Adipocyte (in vitro differentiated cells): ENCODE measurements at regions not wholly inside any gene's neighbourhood (a gene's known extent, or its start where the extent isn't known, plus 50 kb on each side); places are given as distances from the start of the nearest gene placed in this dataset.

Experiments used
- DNase-seq: peaks from one replicate; pipeline ENCODE4 v3.0.0-alpha.2; 2015; ENCODE audit warnings: low read depth
- H3K27me3 ChIP-seq: replicated peaks from 2 replicates; pipeline ENCODE4 v1.7.0; 2013; ENCODE audit warnings: mild to moderate bottlenecking, low read length, moderate library complexity; ENCODE audit not compliant: control insufficient read depth, insufficient read depth
- H3K36me3 ChIP-seq: 2 replicates; pipeline ENCODE4 v1.7.0; 2013; ENCODE audit warnings: low read length, mild to moderate bottlenecking, moderate library complexity; ENCODE audit not compliant: control insufficient read depth, insufficient read depth, severe bottlenecking
- H3K4me1 ChIP-seq: 2 replicates; pipeline ENCODE4 v1.7.0; 2013; ENCODE audit warnings: mild to moderate bottlenecking, low read length, moderate library complexity; ENCODE audit not compliant: control insufficient read depth, insufficient read depth
- H3K4me3 ChIP-seq: 2 replicates; pipeline ENCODE4 v1.7.0; 2013; ENCODE audit warnings: mild to moderate bottlenecking, low read length, moderate library complexity
- H3K9ac ChIP-seq: 2 replicates; pipeline ENCODE4 v1.7.0; 2013; ENCODE audit warnings: mild to moderate bottlenecking, low read length, moderate library complexity
- H3K9me3 ChIP-seq: 2 replicates; pipeline ENCODE4 v1.7.0; 2013; ENCODE audit warnings: mild to moderate bottlenecking, low read length, moderate library complexity; ENCODE audit not compliant: control insufficient read depth

DNA sequence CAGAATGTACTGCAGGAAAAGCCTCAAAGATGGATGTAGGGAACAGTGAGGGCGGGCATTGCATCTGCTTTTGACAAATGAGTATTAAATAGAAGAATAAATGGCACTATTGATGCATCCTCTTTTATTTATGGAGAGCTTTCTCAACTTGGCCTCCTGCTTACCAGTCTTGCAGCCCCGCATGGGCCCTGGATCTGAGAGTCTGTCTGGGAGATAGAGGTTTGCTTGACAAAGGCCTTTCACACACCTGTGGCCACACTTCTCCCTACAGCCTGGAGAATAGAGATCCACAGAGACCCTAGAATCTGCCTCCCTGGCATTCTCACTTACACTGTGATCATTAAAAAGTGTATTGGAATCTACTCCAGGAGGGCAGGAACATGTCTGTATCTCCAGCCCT, 203.8 kb upstream of the CDH4 start:
- DNase-seq, result no peak
- no peak overlapping the region for H3K4me3 ChIP-seq
- peaks cover 4% of the 10 kb centered on the region for H3K9me3 ChIP-seq
- no peaks in the 10 kb centered on the region for H3K4me1 ChIP-seq
- H3K36me3 ChIP-seq, result no peaks in the 10 kb centered on the region
- no peaks in the 10 kb centered on the region for H3K27me3 ChIP-seq
- no peak overlapping the region for H3K9ac ChIP-seq

DNA sequence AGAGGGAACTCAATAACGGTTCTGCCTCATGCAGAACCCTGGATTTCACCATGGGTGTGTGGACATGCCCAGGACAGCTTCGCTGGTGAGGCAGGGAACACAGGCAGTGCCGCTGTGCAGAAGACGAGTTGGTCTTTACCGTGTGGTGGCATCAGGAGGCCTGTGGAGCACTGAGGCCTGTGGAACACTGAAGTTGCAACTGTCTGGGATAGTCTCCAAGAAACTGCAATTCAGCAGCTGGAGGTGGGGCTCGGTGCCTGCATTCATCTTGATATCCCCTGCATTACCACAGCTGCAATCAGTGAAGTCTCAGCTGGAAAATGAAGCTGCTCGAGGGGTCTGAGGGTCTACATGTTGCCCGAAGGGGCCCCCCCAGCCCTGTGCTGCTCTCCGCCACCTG, 202.4 kb upstream of the CDH4 start:
- no peak for DNase-seq
- peaks cover 4% of the 10 kb centered on the region for H3K9me3 ChIP-seq
- H3K4me1 ChIP-seq, result no peaks in the 10 kb centered on the region
- no peaks in the 10 kb centered on the region for H3K36me3 ChIP-seq
- H3K4me3 ChIP-seq, result no peak overlapping the region
- no peaks in the 10 kb centered on the region for H3K27me3 ChIP-seq
- no peak overlapping the region for H3K9ac ChIP-seq

DNA sequence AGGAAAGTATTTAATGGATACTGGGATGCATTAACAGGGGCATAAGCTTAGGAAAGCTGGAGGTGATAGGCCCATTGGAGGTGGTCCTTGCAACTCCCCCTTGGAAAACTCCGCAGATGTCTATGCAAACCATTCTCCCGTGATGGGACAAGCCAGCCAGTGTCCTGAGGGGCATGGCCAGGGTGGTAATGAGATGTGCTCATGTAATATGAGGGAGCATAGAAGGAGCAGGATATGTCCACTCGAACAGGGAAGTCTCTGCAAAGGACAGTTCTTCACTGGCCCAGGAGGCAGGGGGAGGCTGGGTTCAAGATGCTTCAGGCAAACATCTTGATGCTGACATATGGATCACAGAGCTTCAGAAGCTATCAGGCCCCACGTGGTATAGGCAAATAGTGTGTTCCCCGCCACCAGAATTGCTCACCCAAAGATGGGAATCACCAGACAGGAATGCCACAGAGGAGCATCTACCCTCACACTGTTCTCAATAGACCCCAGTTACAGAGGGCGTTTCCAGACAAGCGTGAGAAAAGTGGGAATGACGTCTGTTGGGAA, 201.6 kb upstream of the CDH4 start:
- Histone ChIP-seq H3K27me3 (peaks cover 7% of the 10 kb centered on the region), H3K9ac (no peak overlapping the region), H3K9me3 (peaks cover 4% of the 10 kb centered on the region), H3K4me1 (no peaks in the 10 kb centered on the region), H3K36me3 (no peaks in the 10 kb centered on the region), H3K4me3 (no peak overlapping the region)
- no peak for DNase-seq

DNA sequence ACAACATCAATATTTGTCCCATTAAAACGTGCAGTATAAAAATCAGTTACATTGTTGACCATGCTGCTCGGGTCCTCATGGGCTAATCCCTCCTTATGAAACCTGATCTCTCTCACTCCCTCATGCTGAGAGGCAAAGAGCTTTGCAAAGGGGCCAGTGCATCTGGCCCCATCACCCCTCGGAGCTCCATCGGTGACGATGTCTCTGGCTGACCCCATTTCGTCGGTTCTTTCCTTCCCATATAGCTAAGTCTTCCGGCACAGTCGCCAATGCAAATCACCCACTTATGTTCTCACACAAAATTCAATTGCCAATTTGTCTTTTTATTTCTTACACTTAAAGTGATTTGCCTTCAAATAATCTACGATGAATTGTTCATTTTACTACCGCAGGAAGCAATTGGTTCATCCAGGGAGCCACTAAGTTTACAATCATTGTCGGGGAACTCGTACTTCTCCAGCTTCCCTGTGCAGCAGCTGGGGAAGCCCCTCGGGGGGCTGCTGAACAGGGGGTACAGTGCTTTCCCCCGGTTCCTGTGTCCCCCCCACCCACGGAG, 199.8 kb upstream of the CDH4 start:
- Histone ChIP-seq H3K27me3 (peaks cover 8% of the 10 kb centered on the region), H3K4me1 (no peaks in the 10 kb centered on the region), H3K4me3 (no peak overlapping the region), H3K9ac (no peak overlapping the region), H3K36me3 (no peaks in the 10 kb centered on the region), H3K9me3 (peaks cover 4% of the 10 kb centered on the region)
- DNase-seq, result no peak

DNA sequence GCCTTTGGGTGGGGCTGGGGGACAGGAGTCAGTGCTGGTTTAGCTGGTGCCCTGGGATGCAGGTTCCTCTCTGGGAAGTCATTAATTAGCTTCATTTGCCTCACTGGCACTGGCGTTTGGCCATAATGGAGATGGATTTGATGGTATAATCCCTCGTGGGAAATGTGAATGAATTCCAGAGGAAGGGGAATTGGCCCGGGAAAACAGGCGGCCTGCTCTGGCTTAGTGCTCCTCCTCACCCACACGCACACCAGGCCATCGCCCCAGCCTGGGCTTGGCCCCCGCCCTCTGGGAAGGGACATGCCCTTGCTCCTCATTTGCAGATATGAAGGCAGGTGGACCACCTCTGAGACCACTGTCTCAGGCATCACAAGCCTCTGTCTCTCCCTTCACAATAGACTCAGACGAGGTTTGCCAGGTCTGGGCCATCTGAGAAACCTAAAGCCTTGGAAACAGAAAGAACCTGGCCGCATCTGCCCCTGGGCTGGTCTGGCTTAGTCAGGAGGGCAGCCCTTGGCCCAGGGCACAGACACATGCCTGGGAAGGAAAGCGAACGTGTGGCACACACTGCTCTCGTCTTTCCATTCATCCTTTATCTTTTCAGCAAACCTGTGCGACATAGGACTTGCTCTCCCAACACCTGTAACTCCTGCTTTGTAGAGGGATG, 199.2 kb upstream of the CDH4 start:
- peaks cover 4% of the 10 kb centered on the region for H3K9me3 ChIP-seq
- no peaks in the 10 kb centered on the region for H3K36me3 ChIP-seq
- H3K4me3 ChIP-seq, result no peak overlapping the region
- H3K4me1 ChIP-seq, result no peaks in the 10 kb centered on the region
- H3K27me3 ChIP-seq, result peaks cover 11% of the 10 kb centered on the region
- no peak overlapping the region for H3K9ac ChIP-seq
- no peak for DNase-seq

DNA sequence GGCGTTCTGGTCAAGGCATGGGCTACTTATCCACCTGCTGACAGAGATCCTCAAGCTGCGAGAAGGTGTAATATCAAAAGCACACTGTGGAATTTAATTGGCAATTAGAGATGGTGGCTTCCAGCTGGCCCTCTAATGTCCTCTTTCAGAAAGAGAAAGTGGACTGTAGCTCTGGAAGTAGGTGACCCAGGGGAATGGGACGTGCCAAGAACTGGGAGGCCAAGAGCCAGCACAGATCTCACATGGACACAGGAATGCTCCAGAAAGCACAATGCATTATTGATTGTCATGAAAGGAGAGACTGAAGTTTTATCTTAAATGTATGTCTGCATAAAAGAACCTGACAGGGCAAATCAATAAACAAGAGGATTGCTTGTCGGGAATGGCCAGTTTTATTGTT, 198.6 kb upstream of the CDH4 start:
- Histone ChIP-seq H3K9me3 (peaks cover 4% of the 10 kb centered on the region), H3K4me3 (no peak overlapping the region), H3K4me1 (no peaks in the 10 kb centered on the region), H3K36me3 (no peaks in the 10 kb centered on the region), H3K27me3 (peaks cover 11% of the 10 kb centered on the region), H3K9ac (no peak overlapping the region)
- DNase-seq, result no peak

DNA sequence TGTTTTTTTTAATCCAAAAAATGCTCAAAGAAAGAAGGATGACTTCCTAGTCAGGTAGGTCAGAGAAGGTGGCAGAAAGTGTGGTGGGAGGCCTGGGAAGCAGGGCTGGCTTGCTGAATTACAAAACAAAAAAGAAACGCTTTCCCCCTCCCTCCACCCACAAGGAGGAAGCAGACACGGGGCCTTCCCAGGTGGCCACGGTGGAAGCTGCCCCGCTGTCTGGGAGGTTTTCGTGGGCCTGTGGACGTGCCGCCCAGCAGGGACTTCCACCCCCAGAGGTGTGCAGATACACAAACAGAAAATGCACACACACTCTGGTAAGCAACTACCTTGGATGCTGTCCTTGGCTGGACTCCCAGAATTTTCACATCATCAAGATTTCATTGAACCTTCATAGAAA, 198.2 kb upstream of the CDH4 start:
- no peak overlapping the region for H3K9ac ChIP-seq
- H3K4me3 ChIP-seq, result no peak overlapping the region
- no peaks in the 10 kb centered on the region for H3K36me3 ChIP-seq
- no peaks in the 10 kb centered on the region for H3K4me1 ChIP-seq
- no peak for DNase-seq
- H3K9me3 ChIP-seq, result no peaks in the 10 kb centered on the region
- H3K27me3 ChIP-seq, result peaks cover 11% of the 10 kb centered on the region

DNA sequence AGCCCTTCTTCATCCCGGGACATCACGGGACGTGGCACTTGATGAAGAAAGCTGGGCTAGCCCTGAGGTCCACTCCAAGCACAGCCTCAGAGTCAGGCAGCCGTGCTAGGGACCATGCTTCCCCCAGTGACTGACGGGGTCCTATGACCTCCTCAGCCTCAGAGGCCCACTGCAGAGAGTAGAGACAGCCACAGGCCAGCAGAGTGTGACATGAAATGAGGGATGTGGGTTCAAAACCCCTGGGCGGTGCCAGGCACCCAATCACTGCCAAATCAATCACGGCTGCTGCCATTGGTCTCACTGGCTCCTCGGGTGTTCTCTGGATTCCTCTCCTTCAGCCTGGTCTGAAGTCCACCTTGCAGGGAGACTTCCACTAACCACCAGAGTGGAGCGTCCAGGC, 197.7 kb upstream of the CDH4 start:
- DNase-seq, result no peak
- no peak overlapping the region for H3K9ac ChIP-seq
- no peaks in the 10 kb centered on the region for H3K36me3 ChIP-seq
- no peaks in the 10 kb centered on the region for H3K4me1 ChIP-seq
- H3K4me3 ChIP-seq, result no peak overlapping the region
- peaks cover 11% of the 10 kb centered on the region for H3K27me3 ChIP-seq
- no peaks in the 10 kb centered on the region for H3K9me3 ChIP-seq

DNA sequence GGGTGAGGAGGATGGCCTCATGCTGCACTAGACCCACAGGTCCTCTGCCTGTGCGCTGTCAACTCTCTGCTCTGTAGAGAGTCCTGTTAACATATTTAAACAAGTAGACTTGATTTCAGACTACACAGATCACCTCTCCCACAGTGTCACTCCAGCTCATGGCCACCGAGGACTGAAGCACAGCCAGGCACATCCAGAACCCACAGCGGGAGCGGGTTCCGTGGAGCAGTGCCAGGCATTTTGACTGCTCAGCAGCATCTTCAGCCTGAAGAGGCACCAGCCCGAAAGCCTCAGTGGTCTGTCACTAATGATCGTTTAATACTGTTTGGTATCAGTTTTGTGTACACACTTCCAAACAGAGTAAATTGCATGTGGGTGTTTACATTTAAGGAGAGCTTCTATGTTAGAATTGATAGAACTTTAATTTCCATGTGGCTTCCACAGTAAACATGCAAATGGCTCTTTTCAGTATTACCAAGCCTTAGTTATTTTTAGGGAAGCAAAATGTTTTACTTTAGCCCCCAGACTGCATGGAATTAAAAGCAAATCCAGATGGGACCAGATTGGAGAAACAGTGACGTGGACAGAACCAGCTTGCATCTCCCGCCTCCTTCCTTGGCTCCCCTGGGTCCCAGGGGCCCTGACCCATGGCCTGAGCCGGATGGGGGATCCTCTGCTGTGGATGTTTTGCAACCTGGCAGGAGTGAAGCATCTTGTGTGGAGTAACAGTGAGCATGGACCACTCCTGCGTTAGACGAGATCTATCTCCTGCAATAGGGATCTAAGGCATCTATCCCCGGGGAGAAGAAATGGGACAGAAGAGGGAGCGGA, 196.7 kb upstream of the CDH4 start:
- H3K9ac ChIP-seq, result no peak overlapping the region
- H3K4me3 ChIP-seq, result no peak overlapping the region
- DNase-seq, result no peak
- H3K27me3 ChIP-seq, result peaks cover 11% of the 10 kb centered on the region
- no peaks in the 10 kb centered on the region for H3K4me1 ChIP-seq
- no peaks in the 10 kb centered on the region for H3K36me3 ChIP-seq
- H3K9me3 ChIP-seq, result no peaks in the 10 kb centered on the region

DNA sequence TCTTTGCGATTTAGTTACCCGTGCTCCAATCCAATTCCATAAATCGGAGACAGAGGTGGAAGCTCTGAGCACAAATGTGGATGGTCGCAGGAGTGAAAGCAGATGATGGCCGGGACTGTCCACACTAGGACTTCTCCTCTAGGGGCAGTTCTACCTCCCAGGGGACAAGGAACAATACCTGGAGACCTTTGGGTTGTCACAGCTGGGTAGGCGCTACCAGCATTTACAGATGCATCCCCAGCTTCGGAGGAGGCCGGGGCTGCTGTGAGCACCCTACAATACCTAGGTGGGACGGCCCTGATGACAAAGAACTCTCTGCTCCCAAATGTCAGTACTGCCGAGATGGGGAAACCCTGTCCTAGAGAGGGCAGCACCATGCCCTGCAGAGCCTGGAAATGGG, 195.9 kb upstream of the CDH4 start:
- H3K27me3 ChIP-seq, result peaks cover 11% of the 10 kb centered on the region
- H3K9me3 ChIP-seq, result no peaks in the 10 kb centered on the region
- H3K36me3 ChIP-seq, result no peaks in the 10 kb centered on the region
- H3K4me3 ChIP-seq, result no peak overlapping the region
- H3K4me1 ChIP-seq, result no peaks in the 10 kb centered on the region
- DNase-seq, result no peak
- no peak overlapping the region for H3K9ac ChIP-seq

DNA sequence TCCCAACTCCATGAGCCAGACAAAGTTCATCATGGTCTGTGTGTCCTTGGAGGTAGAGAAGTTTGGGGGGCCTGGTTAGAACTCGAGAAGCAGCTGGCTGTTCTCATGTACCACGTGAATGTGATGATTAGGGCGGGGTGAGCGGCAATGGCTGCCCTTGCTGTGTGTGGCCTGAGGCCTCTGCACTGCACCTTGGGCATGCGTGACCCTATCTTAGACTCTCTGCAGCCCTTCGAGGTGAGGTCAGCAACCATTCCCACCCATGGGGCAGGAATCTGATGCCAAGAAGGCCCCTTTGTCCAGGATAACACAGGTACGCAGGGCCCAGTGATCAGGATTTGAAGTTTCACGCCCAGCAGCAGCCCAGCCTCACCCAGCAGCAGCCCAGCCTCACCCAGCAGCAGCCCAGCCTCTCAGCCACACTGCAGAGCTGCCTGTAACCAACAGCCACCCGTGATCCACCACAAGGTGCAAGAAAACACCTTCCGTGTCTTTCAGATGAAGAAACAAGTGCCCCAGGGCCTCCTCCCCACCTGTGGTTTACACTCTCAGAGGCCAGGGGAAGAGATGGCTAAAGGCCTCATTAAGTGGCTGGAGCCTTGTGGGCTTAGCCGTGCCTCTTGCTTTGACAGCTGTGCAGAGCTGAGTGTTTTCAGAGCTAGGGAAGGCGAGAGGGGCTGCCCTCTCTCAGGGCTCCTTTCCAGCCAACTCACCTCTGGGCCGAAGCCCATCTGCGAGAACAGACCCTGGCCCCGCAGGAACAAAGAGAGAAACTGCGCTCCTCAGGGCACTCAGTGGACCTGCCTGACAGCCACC, 195.2 kb upstream of the CDH4 start:
- Histone ChIP-seq H3K4me1 (no peaks in the 10 kb centered on the region), H3K9ac (no peak overlapping the region), H3K4me3 (no peak overlapping the region), H3K9me3 (no peaks in the 10 kb centered on the region), H3K27me3 (peaks cover 11% of the 10 kb centered on the region), H3K36me3 (no peaks in the 10 kb centered on the region)
- DNase-seq, result no peak
